ENCODE measurements at regions not wholly inside any gene's neighbourhood (a gene's known extent, or its start where the extent isn't known, plus 50 kb on each side); places are given as distances from the start of the nearest gene placed in this dataset.
"Not testable (repeated sequence)": the region's sequence is repeated elsewhere in the genome, so short reads cannot be mapped to it uniquely, and the experiment has no call there.

DNA sequence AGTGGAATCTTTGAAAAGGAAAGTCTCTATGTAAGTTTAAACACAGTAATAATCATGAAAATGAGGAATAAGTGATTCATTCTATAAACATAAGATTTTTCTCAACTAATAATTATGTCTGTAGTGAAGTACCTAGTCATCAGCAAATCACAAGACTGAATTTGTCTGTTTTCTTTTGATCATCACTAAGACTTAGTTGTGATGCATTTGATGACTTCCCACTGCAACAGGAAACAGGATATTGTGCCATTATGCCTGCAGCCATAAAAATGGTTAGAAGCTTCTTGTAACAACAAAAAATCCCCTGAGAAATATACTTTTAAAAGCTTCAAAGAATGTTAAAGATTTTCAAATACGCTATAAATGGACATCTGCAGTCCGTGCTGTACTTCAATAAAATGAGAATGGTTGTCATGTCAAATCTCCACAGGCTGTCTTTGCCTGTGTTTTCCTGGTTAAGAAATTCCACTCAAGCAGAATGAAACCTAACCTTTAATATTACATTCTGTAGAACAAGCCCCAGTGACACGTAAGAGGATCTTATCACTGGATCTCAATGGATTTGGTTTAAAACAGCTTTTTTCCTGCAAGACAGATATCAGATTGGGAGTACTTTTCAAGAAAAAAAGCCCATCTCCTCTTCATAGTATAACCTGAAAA, 1262.3 kb upstream of the PHF14 start:
- Mint-ChIP-seq H3K36me3 (no peaks in the 10 kb centered on the region), H3K4me3 (no peak overlapping the region), H3K9me3 (peaks cover 0 to 4% (median 3%) of the 10 kb centered on the region in 11 donors), H3K4me1 (no peaks in the 10 kb centered on the region), H3K27ac (no peak overlapping the region), H3K27me3 (no peaks in the 10 kb centered on the region)
- H3K27ac ChIP-seq (ENCODE audit: low read depth, low read length), result no peak overlapping the region
- H3K9me3 ChIP-seq (ENCODE audit: control insufficient read depth in 2 of 3, low read length in 3 of 3), result no peaks in the 10 kb centered on the region
- intact Hi-C loops (cut with micrococcal nuclease), result no loop called here
- DNase-seq (no peak), ATAC-seq (no peak)
- no peaks in the 10 kb centered on the region for H3K36me3 ChIP-seq (ENCODE audit: control insufficient read depth in 2 of 3, insufficient read depth in 3 of 3, low read length in 3 of 3)
- POLR2A ChIA-PET, result no interaction called here
- CTCF ChIA-PET, result no interaction called here
- H3K27me3 ChIP-seq (ENCODE audit: control insufficient read depth in 2 of 2, insufficient read depth in 2 of 2, low read length in 2 of 2), result no peaks in the 10 kb centered on the region
- H3K4me1 ChIP-seq (ENCODE audit: control insufficient read depth in 2 of 2, insufficient read depth in 2 of 2, low read length in 2 of 2), result no peaks in the 10 kb centered on the region
- no peak overlapping the region for H3K4me3 ChIP-seq (ENCODE audit: low read length)

DNA sequence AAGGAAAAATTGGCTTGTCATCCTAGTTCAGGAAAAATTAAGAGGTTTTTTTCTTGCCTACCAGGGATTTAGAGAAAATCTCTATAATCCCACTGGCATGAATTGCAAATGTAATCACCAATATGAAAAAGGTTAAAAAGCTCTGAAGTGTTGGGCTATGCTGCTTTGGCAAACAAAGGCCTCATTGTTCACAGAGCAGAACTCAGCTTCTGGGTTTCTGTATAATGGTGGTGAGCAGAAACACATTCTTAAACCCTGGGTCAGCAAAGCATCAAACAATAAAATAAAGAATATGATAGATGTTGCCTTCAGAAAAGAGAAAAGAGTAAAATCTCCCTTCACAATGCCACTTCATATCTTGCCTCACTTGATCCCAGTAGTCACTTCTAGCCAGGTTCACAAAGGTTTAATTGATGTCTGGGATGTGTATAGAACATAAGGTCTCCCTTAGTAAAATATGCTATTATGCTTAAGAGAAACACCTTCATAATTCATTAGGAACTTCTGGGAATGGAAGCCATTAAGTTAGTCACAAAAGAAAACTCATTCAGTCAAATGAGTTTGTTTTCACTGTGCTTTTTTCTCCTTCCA, 1255.5 kb upstream of the PHF14 start:
- H3K4me1 ChIP-seq (ENCODE audit: control insufficient read depth in 2 of 2, insufficient read depth in 2 of 2, low read length in 2 of 2), result no peaks in the 10 kb centered on the region
- Mint-ChIP-seq H3K36me3 (no peaks in the 10 kb centered on the region), H3K4me3 (no peak overlapping the region), H3K9me3 (peaks cover 0 to 16% (median 6%) of the 10 kb centered on the region in 11 donors), H3K27me3 (no peaks in the 10 kb centered on the region), H3K27ac (no peak overlapping the region), H3K4me1 (no peaks in the 10 kb centered on the region)
- no peaks in the 10 kb centered on the region for H3K9me3 ChIP-seq (ENCODE audit: control insufficient read depth in 2 of 3, low read length in 3 of 3)
- H3K4me3 ChIP-seq (ENCODE audit: low read length), result no peak overlapping the region
- ChIA-PET POLR2A (no interaction called here), CTCF (no interaction called here)
- intact Hi-C loops (cut with micrococcal nuclease), result no loop called here
- H3K27ac ChIP-seq (ENCODE audit: low read depth, low read length), result no peak overlapping the region
- no peaks in the 10 kb centered on the region for H3K27me3 ChIP-seq (ENCODE audit: control insufficient read depth in 2 of 2, insufficient read depth in 2 of 2, low read length in 2 of 2)
- ATAC-seq, result no peak
- no peaks in the 10 kb centered on the region for H3K36me3 ChIP-seq (ENCODE audit: control insufficient read depth in 2 of 3, insufficient read depth in 3 of 3, low read length in 3 of 3)
- DNase-seq, result no peak

DNA sequence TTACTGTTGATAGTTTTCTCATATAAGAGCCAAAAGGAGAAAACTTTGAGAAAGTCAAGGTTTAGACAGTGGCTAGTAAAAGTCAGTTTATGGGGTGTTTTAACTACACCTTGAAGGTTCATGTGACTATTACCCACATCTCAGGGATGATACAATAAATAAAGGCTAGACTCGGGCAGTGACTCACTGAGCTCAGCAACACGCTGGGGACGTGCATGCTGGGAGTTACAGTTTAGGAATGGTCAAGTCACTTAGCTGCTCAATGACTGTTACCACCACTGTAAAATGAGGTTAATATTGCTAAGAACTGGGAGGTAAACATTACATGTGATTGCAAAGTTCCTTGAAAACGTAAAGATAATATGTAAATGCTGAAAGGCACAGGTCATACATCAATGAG, 1254.4 kb upstream of the PHF14 start:
- ATAC-seq (no peak), DNase-seq (no peak)
- Mint-ChIP-seq H3K27me3 (no peaks in the 10 kb centered on the region), H3K27ac (no peak overlapping the region), H3K9me3 (peaks cover 0 to 17% (median 6%) of the 10 kb centered on the region in 11 donors), H3K4me1 (no peaks in the 10 kb centered on the region), H3K36me3 (no peaks in the 10 kb centered on the region), H3K4me3 (no peak overlapping the region)
- H3K9me3 ChIP-seq (ENCODE audit: control insufficient read depth in 2 of 3, low read length in 3 of 3), result no peaks in the 10 kb centered on the region
- ChIA-PET POLR2A (no interaction called here), CTCF (no interaction called here)
- no peaks in the 10 kb centered on the region for H3K4me1 ChIP-seq (ENCODE audit: control insufficient read depth in 2 of 2, insufficient read depth in 2 of 2, low read length in 2 of 2)
- no peak overlapping the region for H3K4me3 ChIP-seq (ENCODE audit: low read length)
- no peaks in the 10 kb centered on the region for H3K27me3 ChIP-seq (ENCODE audit: control insufficient read depth in 2 of 2, insufficient read depth in 2 of 2, low read length in 2 of 2)
- intact Hi-C loops (cut with micrococcal nuclease), result no loop called here
- no peaks in the 10 kb centered on the region for H3K36me3 ChIP-seq (ENCODE audit: control insufficient read depth in 2 of 3, insufficient read depth in 3 of 3, low read length in 3 of 3)
- H3K27ac ChIP-seq (ENCODE audit: low read depth, low read length), result no peak overlapping the region

DNA sequence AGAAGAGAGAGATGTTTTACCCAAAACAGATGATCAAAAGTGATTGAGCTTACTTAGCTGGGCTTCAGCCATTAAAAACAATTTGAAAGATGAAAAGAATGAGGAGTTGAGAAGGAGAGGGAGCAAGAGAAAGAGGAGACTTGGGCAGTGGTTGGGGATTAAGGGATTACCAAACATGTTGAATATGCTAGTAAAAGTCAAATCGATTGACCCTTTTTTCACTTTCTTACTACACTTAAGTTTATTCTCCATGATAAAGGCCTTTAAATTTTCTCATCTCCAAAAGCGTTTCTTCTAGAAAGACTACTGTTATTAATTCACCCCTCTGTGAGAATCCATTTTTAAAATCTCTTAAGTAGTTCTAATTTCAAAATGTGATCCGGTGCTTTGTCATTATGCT, 1254.0 kb upstream of the PHF14 start:
- no peaks in the 10 kb centered on the region for H3K9me3 ChIP-seq (ENCODE audit: control insufficient read depth in 2 of 3, low read length in 3 of 3)
- no peaks in the 10 kb centered on the region for H3K36me3 ChIP-seq (ENCODE audit: control insufficient read depth in 2 of 3, insufficient read depth in 3 of 3, low read length in 3 of 3)
- H3K4me1 ChIP-seq (ENCODE audit: control insufficient read depth in 2 of 2, insufficient read depth in 2 of 2, low read length in 2 of 2), result no peaks in the 10 kb centered on the region
- H3K4me1 Mint-ChIP-seq, result no peaks in the 10 kb centered on the region
- intact Hi-C loops (cut with micrococcal nuclease), result no loop called here
- H3K27me3 Mint-ChIP-seq, result no peaks in the 10 kb centered on the region
- H3K27me3 ChIP-seq (ENCODE audit: control insufficient read depth in 2 of 2, insufficient read depth in 2 of 2, low read length in 2 of 2), result no peaks in the 10 kb centered on the region
- ATAC-seq (no peak), DNase-seq (no peak)
- no peak overlapping the region for H3K27ac Mint-ChIP-seq
- peaks cover 0 to 17% (median 6%) of the 10 kb centered on the region in 11 donors for H3K9me3 Mint-ChIP-seq
- ChIA-PET CTCF (no interaction called here), POLR2A (no interaction called here)
- no peak overlapping the region for H3K27ac ChIP-seq (ENCODE audit: low read depth, low read length)
- H3K36me3 Mint-ChIP-seq, result no peaks in the 10 kb centered on the region
- H3K4me3 Mint-ChIP-seq, result no peak overlapping the region
- H3K4me3 ChIP-seq (ENCODE audit: low read length), result no peak overlapping the region

DNA sequence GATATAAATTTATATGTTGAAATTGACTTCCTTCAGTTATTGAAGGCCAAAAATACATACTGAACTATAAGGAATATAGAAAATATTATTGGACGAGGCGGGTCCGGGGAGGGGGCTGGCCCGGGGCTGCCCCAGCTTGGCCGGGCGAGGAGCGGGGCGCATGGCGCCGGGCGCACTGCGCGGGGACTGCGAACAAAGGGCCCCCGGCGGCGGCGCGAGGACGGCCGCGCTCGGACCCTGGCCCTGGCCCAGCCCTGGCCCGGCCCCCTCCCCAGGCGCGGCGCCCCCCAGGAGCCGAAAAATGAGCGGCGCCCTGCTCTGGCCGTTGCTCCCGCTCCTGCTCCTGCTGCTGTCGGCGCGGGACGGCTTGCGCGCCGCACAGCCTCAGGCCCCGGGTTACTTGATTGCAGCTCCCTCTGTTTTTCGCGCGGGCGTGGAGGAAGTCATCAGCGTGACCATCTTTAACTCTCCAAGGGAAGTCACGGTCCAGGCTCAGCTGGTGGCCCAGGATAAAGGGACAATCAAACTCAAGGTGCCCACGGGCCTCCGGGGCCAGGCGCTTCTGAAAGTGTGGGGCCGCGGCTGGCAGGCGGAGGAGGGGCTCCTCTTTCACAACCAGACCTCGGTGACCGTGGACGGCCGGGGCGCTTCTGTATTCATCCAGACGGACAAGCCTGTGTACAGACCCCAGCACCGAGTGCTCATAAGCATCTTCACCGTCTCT, 1247.6 kb upstream of the PHF14 start:
- H3K4me1 ChIP-seq (ENCODE audit: control insufficient read depth in 2 of 2, insufficient read depth in 2 of 2, low read length in 2 of 2); H3K4me1 Mint-ChIP-seq; H3K27me3 ChIP-seq (ENCODE audit: control insufficient read depth in 2 of 2, insufficient read depth in 2 of 2, low read length in 2 of 2); H3K36me3 ChIP-seq (ENCODE audit: control insufficient read depth in 2 of 3, insufficient read depth in 3 of 3, low read length in 3 of 3); H3K36me3 Mint-ChIP-seq; H3K4me3 ChIP-seq (ENCODE audit: low read length); ATAC-seq; H3K4me3 Mint-ChIP-seq; H3K27me3 Mint-ChIP-seq; intact Hi-C loops (cut with micrococcal nuclease); H3K9me3 ChIP-seq (ENCODE audit: control insufficient read depth in 2 of 3, low read length in 3 of 3); CTCF ChIA-PET; H3K27ac Mint-ChIP-seq; H3K27ac ChIP-seq (ENCODE audit: low read depth, low read length); POLR2A ChIA-PET; DNase-seq: not testable (repeated sequence)
- H3K9me3 Mint-ChIP-seq, result peaks cover 0 to 12% (median 4%) of the 10 kb centered on the region in 11 donors

DNA sequence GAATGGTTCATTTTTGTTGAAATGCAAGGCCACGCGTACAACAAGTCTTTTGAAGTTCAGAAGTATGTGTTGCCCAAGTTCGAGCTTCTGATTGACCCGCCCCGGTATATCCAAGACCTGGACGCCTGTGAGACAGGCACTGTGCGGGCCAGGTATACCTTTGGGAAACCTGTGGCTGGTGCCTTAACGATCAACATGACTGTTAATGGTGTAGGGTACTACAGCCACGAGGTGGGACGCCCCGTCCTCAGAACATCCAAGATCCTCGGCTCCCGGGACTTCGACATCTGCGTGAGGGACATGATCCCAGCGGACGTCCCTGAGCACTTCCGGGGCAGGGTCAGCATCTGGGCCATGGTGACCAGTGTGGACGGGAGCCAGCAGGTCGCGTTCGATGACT, 1246.9 kb upstream of the PHF14 start:
- H3K27ac ChIP-seq (ENCODE audit: low read depth, low read length); H3K4me1 Mint-ChIP-seq; H3K9me3 Mint-ChIP-seq; H3K9me3 ChIP-seq (ENCODE audit: control insufficient read depth in 2 of 3, low read length in 3 of 3); intact Hi-C loops (cut with micrococcal nuclease); ATAC-seq; H3K4me3 ChIP-seq (ENCODE audit: low read length); H3K27me3 ChIP-seq (ENCODE audit: control insufficient read depth in 2 of 2, insufficient read depth in 2 of 2, low read length in 2 of 2); H3K4me1 ChIP-seq (ENCODE audit: control insufficient read depth in 2 of 2, insufficient read depth in 2 of 2, low read length in 2 of 2); H3K36me3 ChIP-seq (ENCODE audit: control insufficient read depth in 2 of 3, insufficient read depth in 3 of 3, low read length in 3 of 3); DNase-seq; POLR2A ChIA-PET; H3K4me3 Mint-ChIP-seq; H3K36me3 Mint-ChIP-seq; H3K27me3 Mint-ChIP-seq; H3K27ac Mint-ChIP-seq: not testable (repeated sequence)
- CTCF ChIA-PET, result interaction anchor here (0.6 kb wide), 1 partner anchor 61 kb away, joined by 3 read pairs; no protein-coding TSS in a partner anchor

DNA sequence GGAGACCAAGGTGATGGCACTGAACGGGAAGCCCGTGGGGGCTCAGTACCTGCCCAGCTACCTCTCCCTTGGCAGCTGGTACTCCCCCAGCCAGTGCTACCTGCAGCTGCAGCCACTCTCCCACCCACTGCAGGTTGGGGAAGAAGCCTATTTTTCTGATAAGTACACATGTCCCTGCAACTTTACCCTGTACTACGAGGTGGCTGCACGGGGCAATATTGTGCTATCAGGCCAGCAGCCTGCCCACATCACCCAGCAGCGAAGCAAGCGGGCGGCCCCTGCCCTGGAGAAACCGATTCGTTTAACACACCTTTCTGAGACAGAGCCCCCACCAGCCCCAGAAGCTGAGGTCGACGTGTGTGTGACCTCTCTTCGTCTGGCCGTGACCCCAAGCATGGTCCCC, 1246.2 kb upstream of the PHF14 start:
- H3K4me3 Mint-ChIP-seq; H3K36me3 ChIP-seq (ENCODE audit: control insufficient read depth in 2 of 3, insufficient read depth in 3 of 3, low read length in 3 of 3); H3K4me1 ChIP-seq (ENCODE audit: control insufficient read depth in 2 of 2, insufficient read depth in 2 of 2, low read length in 2 of 2); H3K27me3 ChIP-seq (ENCODE audit: control insufficient read depth in 2 of 2, insufficient read depth in 2 of 2, low read length in 2 of 2); H3K9me3 Mint-ChIP-seq; CTCF ChIA-PET; POLR2A ChIA-PET; H3K27me3 Mint-ChIP-seq; ATAC-seq; H3K27ac Mint-ChIP-seq; H3K4me3 ChIP-seq (ENCODE audit: low read length); H3K36me3 Mint-ChIP-seq; H3K27ac ChIP-seq (ENCODE audit: low read depth, low read length); intact Hi-C loops (cut with micrococcal nuclease); H3K4me1 Mint-ChIP-seq; DNase-seq; H3K9me3 ChIP-seq (ENCODE audit: control insufficient read depth in 2 of 3, low read length in 3 of 3): not testable (repeated sequence)

Data from naive thymus-derived CD4-positive, alpha-beta T cell (primary cell).